GM12864 (cell line): ENCODE measurements at regions not wholly inside any gene's neighbourhood (a gene's known extent, or its start where the extent isn't known, plus 50 kb on each side); places are given as distances from the start of the nearest gene placed in this dataset.
"Not testable (repeated sequence)": the region's sequence is repeated elsewhere in the genome, so short reads cannot be mapped to it uniquely, and the experiment has no call there.

Experiments used
- DNase-seq: peaks from one replicate; pipeline ENCODE4 v3.0.0-alpha.2; 2011; ENCODE audit warnings: low read depth
- H3K4me3 ChIP-seq: 2 replicates; pipeline ENCODE4 v1.5.1; 2011; ENCODE audit warnings: mild to moderate bottlenecking, low read depth, low read length, control low read depth
- CTCF ChIP-seq: IDR thresholded peaks from 2 replicates; pipeline ENCODE4 v1.5.1; 2011; ENCODE audit warnings: low read depth, mild to moderate bottlenecking, moderate library complexity, low read length, control low read depth, inconsistent platforms; ENCODE audit errors: missing control alignments

- H3K4me3 ChIP-seq = no peak overlapping the region
- no peak for TF ChIP-seq CTCF
- DNase-seq = no peak
Observed at GRCh38 chrX:43436517-43436916, 219.6 kb upstream of the MAOA start.

DNA sequence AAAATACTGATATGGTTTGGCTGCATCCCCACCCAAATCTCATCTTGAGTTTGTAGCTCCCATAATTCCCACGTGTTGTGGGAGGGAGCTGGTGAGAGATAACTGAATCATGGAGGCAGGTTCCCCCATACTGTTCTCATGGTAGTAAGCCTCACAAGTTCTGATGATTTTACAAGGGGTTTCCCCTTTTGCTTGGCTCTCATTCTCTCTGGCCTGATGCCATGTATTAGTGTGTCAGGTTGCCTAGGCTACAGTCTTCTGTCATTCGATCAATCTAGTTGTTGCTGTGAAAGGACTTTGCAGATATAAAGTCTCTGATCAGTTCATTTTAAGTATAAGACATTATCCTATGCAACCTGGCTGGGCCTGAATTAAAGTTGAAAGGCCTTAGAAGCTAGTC is 209.3 kb upstream of the MAOA start:
- no peak overlapping the region for H3K4me3 ChIP-seq
- no peak for DNase-seq
- no peak for TF ChIP-seq CTCF

DNA sequence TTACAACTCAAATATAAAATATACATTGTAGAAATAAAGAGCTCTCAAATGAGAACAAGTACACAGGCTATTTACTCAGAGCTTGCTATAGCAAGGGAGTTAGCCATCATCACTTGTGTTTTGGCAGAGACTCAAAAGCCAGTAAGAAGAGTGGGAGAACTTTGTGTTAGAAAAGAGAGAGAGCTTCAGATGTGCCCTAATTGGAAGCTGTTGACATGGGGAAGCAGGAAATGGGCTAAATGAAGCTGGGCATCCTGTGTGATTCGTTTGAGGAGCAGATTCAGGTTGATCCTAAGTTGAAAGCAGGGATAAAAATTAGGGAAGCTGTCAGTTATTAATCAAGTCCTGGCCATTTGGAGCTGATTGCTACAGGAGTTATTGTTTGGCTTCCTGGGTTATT is 207.4 kb upstream of the MAOA start:
- no peak for TF ChIP-seq CTCF
- no peak overlapping the region for H3K4me3 ChIP-seq
- no peak for DNase-seq

GRCh38 chrX:43450355-43450754 is 205.7 kb upstream of the MAOA start:
- DNase-seq = no peak
- no peak for TF ChIP-seq CTCF
- H3K4me3 ChIP-seq = no peak overlapping the region

GRCh38 chrX:43451976-43452686 is 204.0 kb upstream of the MAOA start:
- not testable (repeated sequence) for DNase-seq, H3K4me3 ChIP-seq

DNA sequence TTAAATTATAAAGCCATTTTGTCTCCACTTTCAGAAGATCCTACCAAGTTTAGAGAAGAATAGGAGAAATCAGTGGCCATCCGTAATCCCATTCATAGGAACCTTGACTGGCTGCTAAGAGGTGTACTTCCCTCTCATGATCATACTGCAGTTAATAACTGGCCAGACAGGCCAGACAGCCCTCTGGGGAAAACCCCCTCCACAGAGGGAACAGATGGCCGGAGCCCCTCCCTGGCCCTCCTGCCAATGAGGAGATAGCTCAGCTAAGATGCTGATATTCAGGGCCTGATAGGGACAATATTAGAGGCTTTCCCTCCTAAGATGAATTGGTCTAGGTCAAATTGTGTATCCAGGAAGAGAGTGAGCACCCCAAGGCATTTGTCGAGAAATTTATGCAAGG is 200.0 kb upstream of the MAOA start:
- no peak for DNase-seq
- no peak overlapping the region for H3K4me3 ChIP-seq
- TF ChIP-seq CTCF = no peak

- H3K4me3 ChIP-seq = no peak overlapping the region
- TF ChIP-seq CTCF = no peak
- DNase-seq = no peak
Observed at GRCh38 chrX:43456906-43457305, 199.2 kb upstream of the MAOA start.
